Jurkat, Clone E6-1 (cell line): ENCODE measurements at regions not wholly inside any gene's neighbourhood (a gene's known extent, or its start where the extent isn't known, plus 50 kb on each side); places are given as distances from the start of the nearest gene placed in this dataset.

Source experiments
- DNase-seq: peaks from one replicate; pipeline ENCODE4 v3.0.0-alpha.2; 2011; ENCODE audit warnings: low read depth, low spot score
- H3K4me3 ChIP-seq: 2 replicates; pipeline ENCODE4 v1.5.1; 2011; ENCODE audit warnings: mild to moderate bottlenecking, low read length, control low read depth, moderate library complexity

- no peak overlapping the region for H3K4me3 ChIP-seq
- DNase-seq: no peak
These were observed 295.7 kb upstream of the FOXF1 start for GRCh38 chr16:86214326-86215232.

GRCh38 chr16:86215233-86215978, 294.9 kb upstream of the FOXF1 start:
- H3K4me3 ChIP-seq: no peak overlapping the region
- no peak for DNase-seq

GRCh38 chr16:86215979-86216585, 294.2 kb upstream of the FOXF1 start:
- no peak for DNase-seq
- H3K4me3 ChIP-seq: no peak overlapping the region

GRCh38 chr16:86216591-86216990, 293.7 kb upstream of the FOXF1 start:
- DNase-seq: no peak
- no peak overlapping the region for H3K4me3 ChIP-seq

- no peak for DNase-seq
- no peak overlapping the region for H3K4me3 ChIP-seq
These were observed 293.1 kb upstream of the FOXF1 start for GRCh38 chr16:86217001-86217890.

GRCh38 chr16:86217891-86218270, 292.4 kb upstream of the FOXF1 start:
- no peak overlapping the region for H3K4me3 ChIP-seq
- DNase-seq: no peak

GRCh38 chr16:86218479-86219170, 291.7 kb upstream of the FOXF1 start:
- DNase-seq: no peak
- H3K4me3 ChIP-seq: no peak overlapping the region

GRCh38 chr16:86219655-86220445, 290.5 kb upstream of the FOXF1 start:
- DNase-seq: no peak
- H3K4me3 ChIP-seq: no peak overlapping the region

- no peak for DNase-seq
- H3K4me3 ChIP-seq: no peak overlapping the region
These were observed 289.8 kb upstream of the FOXF1 start for GRCh38 chr16:86220561-86220960.

- H3K4me3 ChIP-seq: no peak overlapping the region
- no peak for DNase-seq
These were observed 289.2 kb upstream of the FOXF1 start for GRCh38 chr16:86221085-86221484.

- H3K4me3 ChIP-seq: no peak overlapping the region
- DNase-seq: no peak
These were observed 287.8 kb upstream of the FOXF1 start for GRCh38 chr16:86222547-86222946.

GRCh38 chr16:86222965-86223551, 287.3 kb upstream of the FOXF1 start:
- H3K4me3 ChIP-seq: no peak overlapping the region
- DNase-seq: no peak

- H3K4me3 ChIP-seq: no peak overlapping the region
- DNase-seq: no peak
These were observed 286.2 kb upstream of the FOXF1 start for GRCh38 chr16:86224126-86224525.

- DNase-seq: no peak
These were observed 285.7 kb upstream of the FOXF1 start for GRCh38 chr16:86224629-86225028.

GRCh38 chr16:86225905-86226371, 284.4 kb upstream of the FOXF1 start:
- H3K4me3 ChIP-seq: no peak overlapping the region
- no peak for DNase-seq

More at GRCh38 chr16:86224629-86225028, 285.7 kb upstream of the FOXF1 start:
- no peak overlapping the region for H3K4me3 ChIP-seq

GRCh38 chr16:86227041-86227440, 283.3 kb upstream of the FOXF1 start:
- no peak overlapping the region for H3K4me3 ChIP-seq
- DNase-seq: no peak

GRCh38 chr16:86227801-86228200, 282.5 kb upstream of the FOXF1 start:
- H3K4me3 ChIP-seq: no peak overlapping the region
- no peak for DNase-seq
